Esophagus squamous epithelium (tissue), 5 donors: ENCODE measurements at regions not wholly inside any gene's neighbourhood (a gene's known extent, or its start where the extent isn't known, plus 50 kb on each side); places are given as distances from the start of the nearest gene placed in this dataset.

Source experiments
- DNase-seq: peaks from one replicate; lab custom pipeline; 2025; lab: John Stamatoyannopoulos, UW
- H3K27ac ChIP-seq, 4 donors: fragments of 200-600 bp; sonication (generic); one replicate each; pipeline ENCODE4 v1.5.1; 2016 to 2019; ENCODE audit warnings: mild to moderate bottlenecking in 1 of 4
- H3K27me3 ChIP-seq, 4 donors: fragments of 200-600 bp; sonication (generic); 1 replicate in 3 of 4; 2 replicates in 1 of 4; pipeline versions ENCODE4 v1.5.1 to v1.6.0; 2017 to 2021; ENCODE audit warnings: antibody characterized with exemption in 1 of 4
- H3K36me3 ChIP-seq, 3 donors: fragments of 200-600 bp; sonication (generic); one replicate each; pipeline ENCODE4 v1.5.1; 2016 to 2019
- H3K4me1 ChIP-seq, 3 donors: fragments of 200-600 bp; sonication (generic); one replicate each; pipeline ENCODE4 v1.5.1; 2017 to 2019
- H3K4me3 ChIP-seq, 4 donors: fragments of 200-600 bp; sonication (generic); 1 replicate in 3 of 4; 2 replicates in 1 of 4; pipeline ENCODE4 v1.5.1; 2016 to 2019; ENCODE audit warnings: mild to moderate bottlenecking in 2 of 4, moderate library complexity in 1 of 4
- H3K9me3 ChIP-seq, 3 donors: fragments of 200-600 bp; sonication (generic); one replicate each; pipeline ENCODE4 v1.5.1; 2016 to 2019
- CTCF ChIP-seq, 6 experiments: fragments of 450-650 bp in 4 of 6; fragments of 200-600 bp in 2 of 6; sonication (generic) in 2 of 6; IDR thresholded peaks; one replicate each; pipeline ENCODE4 v1.5.1; 2016 to 2019; ENCODE audit warnings: antibody characterized with exemption in 6 of 6, mild to moderate bottlenecking in 4 of 6, moderate library complexity in 4 of 6
- POLR2A ChIP-seq, 4 donors: fragments of 450-650 bp; IDR thresholded peaks; one replicate each; pipeline ENCODE4 v1.6.1; 2017; ENCODE audit warnings: antibody characterized with exemption in 4 of 4, mild to moderate bottlenecking in 4 of 4, moderate library complexity in 3 of 4
- WGBS, 2 donors: methylation state at CpG; one replicate each; pipeline ENCODE4 v1.1.5; 2018; 5-methylcytosine and 5-hydroxymethylcytosine counted together
- intact Hi-C: fragments of 100-400 bp; cut with DNase I; formaldehyde crosslinking; loops from one replicate; pipeline ENCODE4 v1.15.0; 2022
- donor health status: DM: yes; HTN: yes; CAD: no.

GRCh38 chr20:7742479-7742878, 197.8 kb downstream of the HAO1 start:
- H3K4me1 ChIP-seq = no peaks in the 10 kb centered on the region
- no peak for DNase-seq
- H3K4me3 ChIP-seq = no peak overlapping the region
- H3K9me3 ChIP-seq = peaks cover 0 to 6% (median 0%) of the 10 kb centered on the region in 3 donors
- intact Hi-C loops = no loop called here
- 44 to 48% methylated on average over 2 of the region's 2 CpGs for WGBS, 2 donors
- TF ChIP-seq POLR2A (IDR thresholded peaks at IDR 0.05) (no peak), CTCF (IDR thresholded peaks at IDR 0.05) (no peak)
- H3K27ac ChIP-seq = no peak overlapping the region
- no peaks in the 10 kb centered on the region for H3K36me3 ChIP-seq
- no peaks in the 10 kb centered on the region for H3K27me3 ChIP-seq

- 60 to 70% methylated on average over 1 of the region's 1 CpG for WGBS, 2 donors
- no peaks in the 10 kb centered on the region for H3K36me3 ChIP-seq
- H3K27ac ChIP-seq = no peak overlapping the region
- intact Hi-C loops = no loop called here
- H3K4me3 ChIP-seq = no peak overlapping the region
- no peak for DNase-seq
- peaks cover 0 to 6% (median 0%) of the 10 kb centered on the region in 3 donors for H3K9me3 ChIP-seq
- no peaks in the 10 kb centered on the region for H3K27me3 ChIP-seq
- TF ChIP-seq POLR2A (IDR thresholded peaks at IDR 0.05) (no peak), CTCF (IDR thresholded peaks at IDR 0.05) (no peak)
- no peaks in the 10 kb centered on the region for H3K4me1 ChIP-seq
Measured at GRCh38 chr20:7744411-7744810, 195.8 kb downstream of the HAO1 start.

- Histone ChIP-seq H3K27ac (no peak overlapping the region), H3K9me3 (peaks cover 0 to 6% (median 0%) of the 10 kb centered on the region in 3 donors), H3K27me3 (no peaks in the 10 kb centered on the region), H3K4me3 (no peak overlapping the region), H3K4me1 (no peaks in the 10 kb centered on the region), H3K36me3 (no peaks in the 10 kb centered on the region)
- TF ChIP-seq CTCF (IDR thresholded peaks at IDR 0.05) = no peak
- no peak for TF ChIP-seq POLR2A (IDR thresholded peaks at IDR 0.05)
- no peak for DNase-seq
- intact Hi-C loops = no loop called here
Measured at GRCh38 chr20:7748624-7749023, 191.6 kb downstream of the HAO1 start.

GRCh38 chr20:7754102-7754501, 186.2 kb downstream of the HAO1 start:
- no peak for DNase-seq
- Histone ChIP-seq H3K4me1 (no peaks in the 10 kb centered on the region), H3K36me3 (no peaks in the 10 kb centered on the region), H3K27ac (no peak overlapping the region), H3K27me3 (no peaks in the 10 kb centered on the region), H3K9me3 (no peaks in the 10 kb centered on the region), H3K4me3 (no peak overlapping the region)
- 88 to 94% methylated on average over 1 of the region's 1 CpG for WGBS, 2 donors
- TF ChIP-seq CTCF (IDR thresholded peaks at IDR 0.05) (no peak), POLR2A (IDR thresholded peaks at IDR 0.05) (no peak)
- intact Hi-C loops = no loop called here

- Histone ChIP-seq H3K27me3 (no peaks in the 10 kb centered on the region), H3K36me3 (no peaks in the 10 kb centered on the region), H3K4me3 (no peak overlapping the region), H3K9me3 (no peaks in the 10 kb centered on the region), H3K4me1 (no peaks in the 10 kb centered on the region), H3K27ac (no peak overlapping the region)
- TF ChIP-seq CTCF (IDR thresholded peaks at IDR 0.05) (no peak), POLR2A (IDR thresholded peaks at IDR 0.05) (no peak)
- WGBS, 2 donors = 63 to 67% methylated on average over 3 of the region's 3 CpGs
- DNase-seq = no peak
- intact Hi-C loops = no loop called here
Measured at GRCh38 chr20:7758406-7758805, 181.9 kb downstream of the HAO1 start.
